GM13976 (cell line): ENCODE measurements at regions not wholly inside any gene's neighbourhood (a gene's known extent, or its start where the extent isn't known, plus 50 kb on each side); places are given as distances from the start of the nearest gene placed in this dataset.
"Not testable (repeated sequence)": the region's sequence is repeated elsewhere in the genome, so short reads cannot be mapped to it uniquely, and the experiment has no call there.

Source experiments
- DNase-seq: peaks from one replicate; pipeline ENCODE4 v3.0.0; 2012; ENCODE audit warnings: low spot score
- CTCF ChIP-seq: IDR thresholded peaks from 2 replicates; pipeline ENCODE4 v1.5.1; 2012; ENCODE audit warnings: borderline replicate concordance, mild to moderate bottlenecking; ENCODE audit not compliant: insufficient read depth; ENCODE audit errors: extremely low read depth, missing control alignments, control extremely low read depth
- in situ Hi-C: fragments of 300-500 bp; cut with MboI; formaldehyde crosslinking; loops from one replicate; pipeline ENCODE4 v1.12.0; 2022; ENCODE audit warnings: low sequenced_read_pairs, mixed read lengths, inconsistent platforms; ENCODE audit not compliant: unreplicated experiment

DNA sequence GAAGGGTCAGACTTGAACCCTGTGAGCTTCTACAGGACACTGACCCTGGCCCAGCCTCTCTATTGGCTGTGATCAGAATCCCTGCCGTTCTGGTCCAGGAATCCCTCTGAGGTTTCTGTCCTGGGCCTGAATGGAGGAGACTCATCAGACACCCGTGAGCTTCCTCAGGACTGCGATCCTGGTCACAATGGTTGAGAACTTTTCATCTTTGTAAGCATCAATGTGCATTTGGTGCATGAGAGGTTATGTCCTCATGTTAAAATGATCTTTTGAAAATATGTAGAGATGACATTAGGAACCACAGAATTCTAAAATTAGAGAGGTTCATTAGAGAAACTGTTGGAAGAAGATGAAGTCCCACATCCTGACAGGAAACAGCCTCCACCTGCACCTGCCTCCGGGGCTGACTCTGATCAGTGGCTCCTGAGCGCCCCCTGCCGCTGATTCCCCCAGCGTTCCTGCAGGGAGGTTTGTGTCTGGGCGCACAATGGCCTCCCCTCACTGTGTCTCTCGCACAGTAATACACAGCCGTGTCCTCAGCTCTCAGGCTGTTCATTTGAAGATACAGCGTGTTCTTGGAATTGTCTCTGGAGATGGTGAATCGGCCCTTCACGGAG is 1148.2 kb downstream of the TMEM121 start:
- TF ChIP-seq CTCF: peak; percentile 29
- in situ Hi-C loops: not testable (repeated sequence)

DNA sequence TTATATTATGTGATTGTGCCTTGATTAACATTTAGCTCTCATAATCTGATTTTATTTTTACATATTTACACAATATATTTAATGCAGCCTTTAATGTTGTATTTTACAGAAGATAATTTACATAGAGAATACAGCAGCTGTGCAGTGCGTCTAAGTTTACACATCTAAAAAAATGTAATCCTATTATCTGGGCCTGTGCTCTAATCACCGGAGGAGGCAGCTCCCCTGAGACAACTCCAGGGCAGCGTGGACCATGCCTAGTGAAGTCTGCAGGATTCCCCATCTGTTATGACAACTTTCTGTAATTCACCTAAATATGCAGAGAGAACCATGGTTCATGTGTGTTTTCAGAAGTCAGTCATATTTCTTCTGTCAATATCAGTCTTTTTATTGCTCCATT is 1149.3 kb downstream of the TMEM121 start:
- in situ Hi-C loops, DNase-seq: not testable (repeated sequence)

More for the DNA sequence above, 1148.2 kb downstream of the TMEM121 start:
- DNase-seq: not testable (repeated sequence)

DNA sequence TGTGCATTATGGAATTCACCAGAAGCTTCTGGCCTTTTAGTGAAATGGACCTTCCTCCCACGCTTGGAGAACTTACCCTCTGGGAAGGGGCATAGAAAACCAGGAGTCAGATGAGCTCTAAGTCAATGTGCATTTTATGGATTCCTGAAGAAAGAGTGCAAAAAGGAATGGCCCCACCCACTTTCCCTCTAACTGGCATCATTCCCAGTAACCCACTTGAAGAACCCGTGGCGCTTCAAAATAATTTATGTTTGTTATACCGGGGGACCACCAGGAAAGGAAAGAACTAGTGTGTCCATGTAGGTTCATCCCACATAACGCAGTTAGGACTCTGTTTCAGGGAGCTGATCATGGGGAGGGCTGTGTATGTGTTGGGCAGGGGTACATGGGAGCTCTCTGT is 1153.4 kb downstream of the TMEM121 start:
- in situ Hi-C loops: no loop called here
- TF ChIP-seq CTCF: no peak
- no peak for DNase-seq

- TF ChIP-seq CTCF: no peak
- in situ Hi-C loops: no loop called here
- no peak for DNase-seq
Measured at GRCh38 chr14:106681161-106681560, 1154.8 kb downstream of the TMEM121 start.

DNA sequence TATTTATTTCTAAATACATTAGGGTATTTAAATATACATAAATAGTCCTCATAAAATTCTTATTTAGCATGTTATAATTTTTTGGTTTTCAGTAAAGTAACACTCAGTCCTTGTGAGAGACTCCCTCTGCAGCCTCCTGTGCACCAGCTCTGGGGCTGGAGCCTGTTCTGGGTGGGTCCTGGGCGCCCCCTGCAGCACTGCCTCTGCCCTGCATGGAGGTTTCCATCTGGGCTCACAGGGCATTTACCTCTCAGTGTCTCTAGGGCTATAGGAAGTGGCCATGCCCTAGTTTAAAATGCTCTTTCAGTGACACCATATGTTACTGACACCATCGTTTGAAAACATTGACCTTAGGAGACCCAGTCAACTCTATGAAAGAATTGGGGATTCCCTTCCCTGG is 1155.2 kb downstream of the TMEM121 start:
- no peak for TF ChIP-seq CTCF
- DNase-seq: no peak
- in situ Hi-C loops: no loop called here

DNA sequence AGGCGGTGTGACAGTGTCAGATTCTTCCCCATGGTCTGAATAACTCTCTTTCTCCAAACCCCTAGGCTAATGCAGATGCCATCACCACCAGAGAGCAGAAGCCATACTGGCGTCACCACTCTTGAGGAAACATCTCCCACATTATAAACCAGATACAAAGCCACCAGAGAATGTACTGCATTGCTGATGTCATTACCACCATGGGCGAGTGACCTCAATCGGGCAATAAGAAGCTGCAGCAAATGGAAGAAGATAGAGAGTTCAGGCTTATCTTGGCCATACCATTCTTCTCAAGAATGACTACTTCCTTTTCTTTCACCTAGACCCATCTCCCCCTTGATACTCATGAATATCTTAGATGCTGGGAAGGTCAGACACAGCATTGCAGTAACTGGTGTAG is 1157.2 kb downstream of the TMEM121 start:
- no peak for DNase-seq
- no peak for TF ChIP-seq CTCF
- in situ Hi-C loops: no loop called here

- no peak for TF ChIP-seq CTCF
- DNase-seq: no peak
- in situ Hi-C loops: no loop called here
Measured at GRCh38 chr14:106686533-106686932, 1160.2 kb downstream of the TMEM121 start.
